ENCODE measurements at regions not wholly inside any gene's neighbourhood (a gene's known extent, or its start where the extent isn't known, plus 50 kb on each side); places are given as distances from the start of the nearest gene placed in this dataset.

DNA sequence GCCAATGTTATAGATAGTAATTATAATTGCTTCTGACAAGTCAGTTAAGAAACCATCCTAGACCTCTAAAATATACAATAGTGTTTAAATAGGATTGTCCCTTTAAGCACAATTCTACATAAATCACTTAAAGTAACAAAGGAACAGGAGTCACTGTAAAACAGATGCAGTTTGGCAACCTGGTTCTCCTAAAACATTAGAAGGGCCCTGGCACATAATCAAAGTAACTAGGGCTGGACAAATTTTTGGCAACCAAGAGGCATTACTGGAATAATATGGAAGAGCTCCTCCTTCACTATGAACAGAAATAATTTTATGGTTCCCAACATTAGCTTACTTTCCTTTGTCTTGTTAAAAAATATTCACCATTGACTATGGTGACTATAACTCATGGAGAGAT lies 75.0 kb upstream of the CCDC160 start:
- no peaks in the 10 kb centered on the region for H3K36me3 Mint-ChIP-seq
- no peak overlapping the region for H3K4me3 Mint-ChIP-seq
- H3K27ac Mint-ChIP-seq: no peak overlapping the region
- no peaks in the 10 kb centered on the region for H3K27me3 Mint-ChIP-seq
- peaks cover 0 to 8% (median 4%) of the 10 kb centered on the region in 3 donors for H3K4me1 Mint-ChIP-seq
- no peaks in the 10 kb centered on the region for H3K9me3 Mint-ChIP-seq

DNA sequence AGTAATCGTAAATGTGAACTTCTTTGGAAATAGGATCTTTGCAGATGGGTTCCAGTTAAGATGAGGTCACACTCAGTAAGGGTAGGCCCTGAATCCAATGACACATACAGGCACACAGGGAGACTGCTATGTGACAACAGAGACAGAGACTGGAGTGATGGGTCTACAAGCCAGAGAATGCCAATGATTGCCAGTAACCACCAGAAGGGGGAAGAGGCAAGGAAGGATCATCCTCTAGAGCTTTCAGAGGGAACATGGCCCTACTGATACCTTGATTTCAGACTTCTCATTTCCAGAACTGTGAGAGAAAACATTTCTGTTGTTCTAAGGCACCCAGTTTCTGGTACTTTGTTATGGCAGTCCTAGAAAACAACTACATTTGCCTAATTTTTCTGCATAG lies 73.1 kb upstream of the CCDC160 start:
- no peak overlapping the region for H3K27ac Mint-ChIP-seq
- no peak overlapping the region for H3K4me3 Mint-ChIP-seq
- peaks cover 0 to 8% (median 4%) of the 10 kb centered on the region in 3 donors for H3K4me1 Mint-ChIP-seq
- no peaks in the 10 kb centered on the region for H3K9me3 Mint-ChIP-seq
- H3K27me3 Mint-ChIP-seq: no peaks in the 10 kb centered on the region
- no peaks in the 10 kb centered on the region for H3K36me3 Mint-ChIP-seq

DNA sequence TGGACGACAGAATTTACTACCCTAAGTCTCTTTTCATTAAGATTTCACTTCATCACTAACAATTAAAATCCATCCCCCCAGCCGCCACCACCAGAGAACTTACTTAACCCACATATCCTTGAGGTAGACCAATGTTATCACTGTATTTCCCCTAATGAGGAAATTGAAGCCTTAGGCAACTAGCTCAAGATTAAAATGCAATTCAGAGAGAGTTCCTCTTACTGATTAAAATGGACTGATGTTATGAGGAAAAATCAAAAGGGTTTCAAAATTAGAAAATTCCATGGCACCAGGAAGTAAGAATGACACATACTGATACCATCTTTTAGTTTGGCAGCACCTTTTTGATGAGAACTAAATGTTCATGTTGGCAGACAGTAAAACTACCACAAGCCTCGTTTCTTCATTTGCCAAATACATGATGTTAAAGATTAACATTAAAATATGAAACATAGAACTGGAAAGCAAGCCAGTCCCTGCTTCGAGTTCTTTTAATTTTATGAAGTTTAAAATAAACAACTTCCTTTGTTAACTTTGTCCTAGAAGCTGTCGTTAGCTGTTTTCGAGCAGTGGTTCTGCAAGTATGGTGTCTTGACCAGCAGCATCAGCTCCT lies 69.3 kb upstream of the CCDC160 start:
- Mint-ChIP-seq H3K27ac (no peak overlapping the region), H3K36me3 (no peaks in the 10 kb centered on the region), H3K9me3 (no peaks in the 10 kb centered on the region), H3K4me1 (peaks cover 0 to 2% (median 1%) of the 10 kb centered on the region in 3 donors), H3K4me3 (no peak overlapping the region), H3K27me3 (no peaks in the 10 kb centered on the region)

DNA sequence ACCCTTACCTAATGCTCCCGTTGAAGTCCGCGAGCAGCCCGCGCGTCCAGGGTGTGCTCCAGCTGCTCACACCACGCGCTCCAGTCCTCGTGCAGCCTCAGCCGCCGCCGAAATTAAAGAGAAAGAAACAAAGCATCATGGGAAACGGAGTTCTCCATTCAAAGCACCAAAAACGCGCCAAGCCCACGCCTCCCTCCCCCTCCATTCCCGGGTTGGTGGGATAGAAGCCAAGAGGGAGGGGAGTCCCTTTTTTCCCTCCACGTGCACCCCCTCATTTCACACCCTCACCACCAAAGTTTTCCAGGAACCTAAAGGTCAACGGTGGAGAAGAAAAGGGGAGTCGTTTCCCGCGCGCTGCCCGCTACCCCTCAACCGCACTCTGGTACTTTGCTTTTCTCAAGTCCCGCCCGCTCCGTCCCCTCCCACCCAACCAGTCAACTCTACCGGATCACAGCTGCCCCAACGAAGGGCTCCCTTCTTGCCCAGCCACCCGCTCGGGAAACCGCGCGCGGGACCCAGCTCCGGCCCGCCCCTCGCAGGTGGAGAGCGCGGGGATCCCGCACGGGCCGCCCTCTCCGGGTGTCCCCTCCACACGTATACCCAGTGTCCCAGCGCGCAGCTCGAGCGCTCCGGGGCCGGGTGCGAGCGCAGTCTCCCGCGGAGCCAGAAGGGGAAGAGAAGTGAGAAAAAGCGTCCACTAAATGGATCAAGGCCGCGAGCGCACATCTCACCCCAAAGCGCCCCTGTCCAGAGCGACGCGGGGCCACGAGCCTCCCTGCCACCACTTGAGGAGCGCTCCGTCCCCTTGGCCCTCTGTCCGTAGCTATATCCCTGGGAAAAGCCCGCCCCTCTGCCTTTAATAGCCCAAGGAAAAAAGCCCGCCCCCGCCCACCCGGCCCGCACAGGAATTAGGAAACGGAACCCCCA lies 65.1 kb upstream of the CCDC160 start:
- H3K27me3 Mint-ChIP-seq: peaks cover 6% of the 10 kb centered on the region

DNA sequence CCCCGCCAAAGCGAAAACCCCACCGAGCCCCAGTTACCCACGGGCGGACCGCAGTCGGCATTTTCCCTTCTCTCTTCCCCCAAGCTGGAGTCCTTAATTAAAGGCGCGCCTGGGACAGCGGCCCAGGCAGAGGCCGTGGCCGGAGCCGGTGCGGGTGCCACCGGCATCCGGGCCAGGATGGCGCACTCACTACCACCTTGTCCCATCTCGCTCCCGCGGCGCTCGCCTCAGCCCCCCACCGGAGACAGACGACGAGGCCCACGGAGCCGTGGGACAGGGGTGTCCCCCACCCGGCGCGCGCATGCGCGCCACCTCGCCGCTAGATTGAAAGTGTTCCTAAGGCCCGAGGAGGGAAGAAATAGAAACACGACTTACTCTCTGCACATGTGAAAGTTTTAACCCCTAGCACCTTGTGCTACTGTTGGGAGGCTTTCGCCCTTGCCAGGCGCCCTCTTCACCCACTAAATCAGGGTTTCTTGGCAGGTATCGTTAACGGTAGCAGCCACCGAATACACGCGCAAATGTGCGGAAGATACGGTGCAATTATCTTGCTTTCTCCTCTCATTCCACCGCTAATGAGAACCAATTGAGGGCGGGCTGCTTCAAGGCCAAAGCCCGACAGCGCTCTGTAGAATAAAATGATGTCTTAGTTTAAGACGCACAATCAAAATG lies 64.3 kb upstream of the CCDC160 start:
- Mint-ChIP-seq H3K27me3 (peaks cover 6% of the 10 kb centered on the region), H3K27ac (peak overlapping the region in 2 of 3 donors; percentile 55 to 94), H3K36me3 (no peaks in the 10 kb centered on the region), H3K4me1 (peaks cover 4 to 10% (median 6%) of the 10 kb centered on the region in 3 donors), H3K9me3 (peaks cover 0 to 2% (median 0%) of the 10 kb centered on the region in 3 donors), H3K4me3 (peak overlapping the region; percentile 89 to 95 (median 92))

More for the DNA sequence above, 65.1 kb upstream of the CCDC160 start:
- H3K36me3 Mint-ChIP-seq: no peaks in the 10 kb centered on the region
- peak overlapping the region in 1 of 3 donors; percentile 86 for H3K27ac Mint-ChIP-seq
- H3K9me3 Mint-ChIP-seq: peaks cover 0 to 2% (median 0%) of the 10 kb centered on the region in 3 donors
- peak overlapping the region; percentile 80 to 95 (median 90) for H3K4me3 Mint-ChIP-seq
- H3K4me1 Mint-ChIP-seq: peaks cover 4 to 10% (median 6%) of the 10 kb centered on the region in 3 donors

DNA sequence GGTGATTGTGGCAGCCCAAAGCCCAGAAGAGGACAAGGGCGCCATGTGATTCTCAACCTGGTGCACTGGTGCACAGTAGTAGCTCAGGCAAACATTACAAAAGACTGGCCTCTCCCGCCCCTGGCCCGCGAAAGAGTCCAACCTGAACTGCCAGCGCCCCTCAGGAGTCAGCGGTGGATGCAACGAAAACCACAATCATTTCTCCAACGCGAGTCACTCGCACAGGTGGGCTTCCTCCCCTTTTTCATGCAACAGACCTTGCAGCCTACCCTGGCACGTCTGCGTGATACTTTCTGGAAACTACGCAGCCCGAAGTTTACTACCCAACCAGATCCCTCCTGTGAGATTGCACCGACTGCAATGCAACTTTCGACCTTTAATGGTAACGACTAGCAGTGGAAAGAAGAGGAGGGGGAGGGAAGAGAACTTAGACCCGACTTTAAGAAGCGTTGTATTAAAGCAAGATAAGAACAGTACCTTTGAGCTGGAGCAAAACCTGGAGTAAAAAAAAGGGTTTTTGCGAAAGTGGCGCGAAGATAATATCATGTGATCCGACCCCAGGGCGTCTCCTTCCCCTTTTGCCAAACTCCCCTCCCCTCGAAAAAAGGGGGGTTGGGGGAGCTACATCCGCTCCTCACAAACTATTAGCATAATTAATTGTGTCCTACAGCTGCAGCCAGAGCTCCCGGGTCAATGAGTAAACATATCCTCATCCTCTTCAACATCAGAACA lies 63.3 kb upstream of the CCDC160 start:
- peaks cover 0 to 2% (median 0%) of the 10 kb centered on the region in 3 donors for H3K9me3 Mint-ChIP-seq
- peaks cover 4 to 10% (median 6%) of the 10 kb centered on the region in 3 donors for H3K4me1 Mint-ChIP-seq
- H3K27me3 Mint-ChIP-seq: peaks cover 6% of the 10 kb centered on the region
- H3K36me3 Mint-ChIP-seq: no peaks in the 10 kb centered on the region
- H3K27ac Mint-ChIP-seq: peak overlapping the region in 1 of 3 donors; percentile 63
- H3K4me3 Mint-ChIP-seq: peak overlapping the region; percentile 89 to 95 (median 92)

DNA sequence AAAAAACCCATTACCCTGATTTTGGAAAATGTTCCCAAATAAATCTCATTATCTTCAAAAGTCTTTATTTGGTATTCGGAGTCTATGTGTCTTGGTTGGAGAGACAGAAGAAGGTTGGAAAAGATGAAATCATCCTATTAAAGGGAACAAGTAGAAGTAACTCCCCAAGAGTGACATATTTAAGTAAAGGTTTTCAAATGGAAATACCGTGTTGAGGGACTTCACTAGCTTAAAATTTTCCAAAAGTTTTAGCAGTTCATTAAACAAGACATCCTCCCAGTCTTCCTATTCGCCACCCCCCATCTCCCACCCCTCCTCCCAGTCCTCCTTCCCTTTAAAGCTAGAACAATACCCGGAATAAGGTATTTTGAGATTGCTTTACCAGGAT lies 62.7 kb upstream of the CCDC160 start:
- peaks cover 0 to 2% (median 0%) of the 10 kb centered on the region in 3 donors for H3K9me3 Mint-ChIP-seq
- H3K27me3 Mint-ChIP-seq: peaks cover 6% of the 10 kb centered on the region
- H3K36me3 Mint-ChIP-seq: no peaks in the 10 kb centered on the region
- peaks cover 4 to 10% (median 6%) of the 10 kb centered on the region in 3 donors for H3K4me1 Mint-ChIP-seq
- H3K27ac Mint-ChIP-seq: no peak overlapping the region
- H3K4me3 Mint-ChIP-seq: peak overlapping the region; percentile 89 to 95 (median 92)

DNA sequence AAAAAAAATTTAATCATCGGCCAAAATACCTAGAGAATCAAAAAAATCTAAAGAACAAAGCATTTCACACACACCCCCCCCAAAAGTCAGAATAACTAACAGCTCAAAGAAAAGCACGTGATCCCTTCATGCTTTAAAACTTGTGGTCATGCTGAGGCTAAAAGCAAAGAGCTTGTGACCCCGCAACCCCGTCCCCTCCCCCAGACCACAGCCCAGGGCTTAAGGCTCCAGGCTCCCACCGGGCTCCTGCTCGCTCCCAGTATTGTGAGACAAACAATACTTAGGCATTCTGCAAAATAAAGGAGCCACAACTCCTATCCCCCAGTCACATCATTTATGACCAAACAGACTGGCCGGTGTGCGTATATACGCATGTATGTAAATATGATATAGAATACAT lies 62.1 kb upstream of the CCDC160 start:
- Mint-ChIP-seq H3K9me3 (peaks cover 0 to 2% (median 0%) of the 10 kb centered on the region in 3 donors), H3K4me3 (peak overlapping the region in 2 of 4 donors; percentile 27 to 64), H3K4me1 (peaks cover 4 to 10% (median 6%) of the 10 kb centered on the region in 3 donors), H3K27me3 (peaks cover 6% of the 10 kb centered on the region), H3K27ac (no peak overlapping the region), H3K36me3 (no peaks in the 10 kb centered on the region)

DNA sequence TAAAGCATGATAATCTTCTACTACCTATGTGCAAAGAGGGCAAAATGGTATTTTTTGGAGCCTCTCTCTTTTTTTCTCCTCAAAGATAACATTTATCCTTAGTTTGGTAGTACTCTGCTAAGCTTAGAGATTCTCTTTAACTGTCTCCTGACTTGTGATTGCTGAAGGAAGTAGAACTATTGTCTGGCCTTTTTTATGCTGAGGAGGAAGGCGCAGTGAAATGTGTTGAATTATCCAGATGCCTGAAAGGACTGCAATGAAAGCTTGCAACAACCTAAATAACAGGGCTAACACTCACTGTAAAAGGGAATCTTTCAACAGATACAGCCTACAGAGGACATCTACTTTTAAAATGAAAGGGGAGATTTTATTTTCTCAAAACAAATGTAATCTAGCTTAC lies 59.5 kb upstream of the CCDC160 start:
- Mint-ChIP-seq H3K4me1 (peaks cover 4 to 9% (median 4%) of the 10 kb centered on the region in 3 donors), H3K27me3 (peaks cover 16% of the 10 kb centered on the region), H3K36me3 (no peaks in the 10 kb centered on the region), H3K27ac (no peak overlapping the region), H3K4me3 (no peak overlapping the region), H3K9me3 (peaks cover 0 to 2% (median 0%) of the 10 kb centered on the region in 3 donors)

DNA sequence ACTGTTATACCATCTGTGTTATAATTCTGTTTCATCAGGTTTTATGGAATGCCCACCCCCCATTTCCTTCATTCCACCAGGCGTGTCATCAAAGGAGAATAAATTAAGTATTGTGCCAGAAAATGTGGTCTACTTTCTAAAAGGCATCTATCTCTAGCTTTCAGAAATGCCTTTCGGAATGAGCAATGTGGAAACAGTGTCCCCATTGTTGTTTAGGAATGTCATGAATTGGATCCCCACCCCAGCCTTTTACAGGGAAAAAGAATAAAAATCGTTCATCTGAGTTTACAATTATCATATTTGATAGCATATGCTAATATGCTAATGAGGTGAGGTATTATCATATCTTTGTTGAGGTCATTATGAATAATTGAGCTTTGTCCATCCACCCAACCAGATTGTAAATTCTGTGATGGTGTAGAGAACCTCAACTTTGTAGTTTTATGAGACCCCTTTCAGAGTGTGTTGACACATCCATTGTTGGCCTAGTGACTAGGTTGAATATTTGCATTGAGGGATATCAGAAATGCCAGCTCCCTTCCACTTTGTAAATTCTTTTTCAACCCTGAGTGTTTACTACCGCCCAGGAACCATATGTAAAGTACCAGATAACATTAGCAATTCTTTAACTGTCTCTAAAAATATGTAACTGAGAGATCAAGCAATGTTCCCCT lies 56.2 kb upstream of the CCDC160 start:
- no peak overlapping the region for H3K4me3 Mint-ChIP-seq
- no peak overlapping the region for H3K27ac Mint-ChIP-seq
- H3K9me3 Mint-ChIP-seq: no peaks in the 10 kb centered on the region
- H3K36me3 Mint-ChIP-seq: no peaks in the 10 kb centered on the region
- H3K4me1 Mint-ChIP-seq: peaks cover 0 to 2% (median 0%) of the 10 kb centered on the region in 3 donors
- H3K27me3 Mint-ChIP-seq: peaks cover 13% of the 10 kb centered on the region

DNA sequence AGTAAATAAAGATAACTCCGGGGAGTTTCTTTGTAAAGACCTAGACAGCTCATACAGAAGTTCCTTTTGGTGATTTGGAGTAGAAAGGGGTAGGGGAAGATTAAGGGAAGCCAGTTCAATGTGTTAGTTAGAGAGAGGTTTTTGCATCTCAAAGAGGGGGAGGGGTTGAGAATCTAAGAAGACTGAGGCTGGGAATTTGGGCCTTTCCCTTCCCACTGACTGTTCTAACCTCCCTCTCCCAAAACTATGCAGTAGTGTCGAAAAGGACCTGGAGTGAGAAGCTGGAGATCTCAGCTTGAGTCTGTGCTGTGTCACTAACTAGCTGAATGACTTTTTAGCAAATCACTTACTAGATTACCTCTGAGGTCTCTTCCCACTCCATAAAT lies 55.7 kb upstream of the CCDC160 start:
- H3K27ac Mint-ChIP-seq: no peak overlapping the region
- H3K27me3 Mint-ChIP-seq: peaks cover 13% of the 10 kb centered on the region
- H3K9me3 Mint-ChIP-seq: no peaks in the 10 kb centered on the region
- no peaks in the 10 kb centered on the region for H3K36me3 Mint-ChIP-seq
- no peak overlapping the region for H3K4me3 Mint-ChIP-seq
- peaks cover 0 to 2% (median 0%) of the 10 kb centered on the region in 3 donors for H3K4me1 Mint-ChIP-seq

DNA sequence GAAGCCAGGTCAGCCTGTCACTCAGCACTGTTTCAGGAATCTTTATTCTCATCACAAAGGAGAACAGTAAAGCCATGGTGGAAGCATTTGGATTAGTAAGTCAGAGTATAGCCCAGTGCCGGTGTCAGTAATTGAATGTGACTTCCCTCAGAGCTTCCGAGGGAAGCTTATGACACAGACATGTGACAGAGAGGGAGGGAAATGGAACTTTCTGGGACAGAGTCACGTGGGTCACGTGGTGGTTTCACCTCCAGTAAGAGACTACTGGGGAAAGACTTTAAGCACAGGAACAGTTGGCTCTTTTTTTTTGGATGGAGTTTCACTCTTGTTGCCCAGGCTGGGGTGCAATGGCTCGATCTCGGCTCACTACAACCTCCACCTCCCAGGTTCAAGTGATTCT lies 53.3 kb upstream of the CCDC160 start:
- Mint-ChIP-seq H3K27ac (no peak overlapping the region), H3K4me3 (no peak overlapping the region), H3K36me3 (no peaks in the 10 kb centered on the region), H3K4me1 (peaks cover 6 to 7% (median 7%) of the 10 kb centered on the region in 3 donors), H3K27me3 (peaks cover 19% of the 10 kb centered on the region), H3K9me3 (no peaks in the 10 kb centered on the region)

DNA sequence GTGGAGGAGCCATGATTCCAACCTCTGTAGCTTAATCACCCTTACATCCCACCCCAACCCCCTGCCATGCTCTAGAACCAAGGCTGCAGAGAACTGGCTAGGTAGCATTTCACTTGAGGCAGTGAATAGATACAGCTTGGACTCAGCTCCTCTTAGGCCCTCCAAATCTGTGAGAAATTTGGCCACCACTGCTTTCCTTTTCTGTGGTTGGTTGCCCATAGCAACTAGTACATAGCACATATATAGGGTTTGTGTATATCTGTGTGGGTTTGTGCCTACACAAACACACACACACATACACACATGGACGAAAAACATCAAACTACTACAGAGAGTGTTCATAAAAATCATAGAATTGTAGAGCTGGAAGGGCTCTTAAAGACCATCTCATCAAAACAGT lies 52.0 kb upstream of the CCDC160 start:
- Mint-ChIP-seq H3K27ac (no peak overlapping the region), H3K36me3 (no peaks in the 10 kb centered on the region), H3K4me3 (no peak overlapping the region), H3K9me3 (no peaks in the 10 kb centered on the region), H3K4me1 (peaks cover 6 to 7% (median 7%) of the 10 kb centered on the region in 3 donors), H3K27me3 (peaks cover 20% of the 10 kb centered on the region)

Data from IgD-negative memory B cell (primary cell).